Nephron progenitor cell (in vitro differentiated cells): ENCODE measurements at regions not wholly inside any gene's neighbourhood (a gene's known extent, or its start where the extent isn't known, plus 50 kb on each side); places are given as distances from the start of the nearest gene placed in this dataset.

Experiments used
- DNase-seq: peaks from one replicate; pipeline ENCODE4 v3.0.0; 2021
- H3K27ac Mint-ChIP-seq: 2 replicates; pipeline ENCODE4 v1.8.0; 2021; ENCODE audit warnings: mild to moderate bottlenecking, moderate library complexity, mixed read lengths
- H3K27me3 Mint-ChIP-seq: 2 replicates; pipeline ENCODE4 v1.8.0; 2021; ENCODE audit warnings: mild to moderate bottlenecking, low read depth, mixed read lengths; ENCODE audit not compliant: poor library complexity
- H3K36me3 Mint-ChIP-seq: 2 replicates; pipeline ENCODE4 v1.8.0; 2021; ENCODE audit warnings: low read depth, mixed read lengths
- H3K4me1 Mint-ChIP-seq: 2 replicates; pipeline ENCODE4 v1.8.0; 2021; ENCODE audit warnings: mixed read lengths
- H3K4me3 Mint-ChIP-seq: 2 replicates; pipeline ENCODE4 v1.8.0; 2021; ENCODE audit warnings: mild to moderate bottlenecking, moderate library complexity, mixed read lengths
- H3K9me3 Mint-ChIP-seq: 2 replicates; pipeline ENCODE4 v1.8.0; 2021; ENCODE audit warnings: mild to moderate bottlenecking, moderate library complexity, mixed read lengths
- CTCF ChIP-seq: fragments of 200-600 bp; sonication (generic); IDR thresholded peaks from 2 replicates; pipeline ENCODE4 v1.5.0; 2021; ENCODE audit warnings: antibody characterized with exemption

- no peak for DNase-seq
- no peak for TF ChIP-seq CTCF
- Mint-ChIP-seq H3K27ac (no peak overlapping the region), H3K36me3 (no peaks in the 10 kb centered on the region), H3K4me1 (no peaks in the 10 kb centered on the region), H3K27me3 (no peaks in the 10 kb centered on the region), H3K9me3 (peaks cover 3% of the 10 kb centered on the region), H3K4me3 (no peak overlapping the region)
These were observed 100.6 kb downstream of the RAP2A start for GRCh38 chr13:97534540-97534939.

DNA sequence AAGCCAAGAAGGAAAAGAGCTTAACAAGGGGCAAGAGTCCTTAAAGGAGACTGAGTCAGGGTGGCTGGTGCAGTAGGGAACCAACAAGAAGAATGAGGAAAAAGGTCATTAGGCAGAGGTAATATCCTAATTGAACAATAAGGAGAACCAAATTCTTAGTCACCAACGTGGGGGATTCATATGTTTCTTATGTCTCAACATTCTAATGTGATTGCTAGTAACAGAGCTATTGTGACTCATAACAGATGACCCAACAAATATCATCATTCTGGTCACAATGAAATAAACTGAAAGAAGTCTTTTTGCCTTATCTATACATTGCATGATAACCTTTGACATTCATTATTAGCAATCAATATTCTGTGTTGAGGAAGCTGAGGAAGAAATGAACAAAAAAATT is 101.6 kb downstream of the RAP2A start:
- Mint-ChIP-seq H3K36me3 (no peaks in the 10 kb centered on the region), H3K27ac (no peak overlapping the region), H3K4me3 (no peak overlapping the region), H3K4me1 (no peaks in the 10 kb centered on the region), H3K27me3 (no peaks in the 10 kb centered on the region), H3K9me3 (peaks cover 3% of the 10 kb centered on the region)
- TF ChIP-seq CTCF: no peak
- DNase-seq: no peak

- Mint-ChIP-seq H3K36me3 (no peaks in the 10 kb centered on the region), H3K27ac (no peak overlapping the region), H3K4me1 (peaks cover 6% of the 10 kb centered on the region), H3K27me3 (no peaks in the 10 kb centered on the region), H3K4me3 (no peak overlapping the region), H3K9me3 (no peaks in the 10 kb centered on the region)
- TF ChIP-seq CTCF: no peak
- no peak for DNase-seq
These were observed 103.1 kb downstream of the RAP2A start for GRCh38 chr13:97537110-97537509.

- Mint-ChIP-seq H3K27ac (no peak overlapping the region), H3K4me3 (no peak overlapping the region), H3K4me1 (peaks cover 16% of the 10 kb centered on the region), H3K9me3 (no peaks in the 10 kb centered on the region), H3K27me3 (no peaks in the 10 kb centered on the region), H3K36me3 (no peaks in the 10 kb centered on the region)
- DNase-seq: no peak
- no peak for TF ChIP-seq CTCF
These were observed 104.2 kb downstream of the RAP2A start for GRCh38 chr13:97538203-97538602.

- H3K4me3 Mint-ChIP-seq: no peak overlapping the region
- no peak overlapping the region for H3K27ac Mint-ChIP-seq
- no peaks in the 10 kb centered on the region for H3K9me3 Mint-ChIP-seq
- DNase-seq: no peak
- H3K27me3 Mint-ChIP-seq: no peaks in the 10 kb centered on the region
- no peaks in the 10 kb centered on the region for H3K36me3 Mint-ChIP-seq
- peaks cover 30% of the 10 kb centered on the region for H3K4me1 Mint-ChIP-seq
- TF ChIP-seq CTCF: no peak
These were observed 106.0 kb downstream of the RAP2A start for GRCh38 chr13:97539651-97540610.

DNA sequence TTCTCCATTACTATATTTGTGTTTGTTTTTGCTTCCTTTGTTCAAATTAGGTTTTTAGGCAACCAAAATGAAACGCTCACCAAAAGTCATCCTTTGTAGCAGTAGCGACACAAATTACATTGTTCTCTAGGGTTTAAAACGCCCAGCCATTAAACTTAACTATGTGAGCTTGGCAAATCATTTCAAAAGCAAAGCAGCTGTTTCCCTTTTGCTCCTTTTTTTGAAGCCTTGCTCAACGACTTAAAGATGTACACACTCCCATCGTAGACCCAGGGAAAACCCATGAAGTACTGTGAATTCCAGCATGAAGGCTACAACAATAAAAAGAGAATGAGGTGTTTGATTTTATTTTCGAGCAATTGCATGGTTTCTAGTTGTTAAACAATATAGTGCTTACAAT is 106.7 kb downstream of the RAP2A start:
- Mint-ChIP-seq H3K4me3 (no peak overlapping the region), H3K27ac (no peak overlapping the region), H3K36me3 (no peaks in the 10 kb centered on the region), H3K4me1 (peaks cover 30% of the 10 kb centered on the region), H3K9me3 (peaks cover 1% of the 10 kb centered on the region), H3K27me3 (no peaks in the 10 kb centered on the region)
- no peak for DNase-seq
- TF ChIP-seq CTCF: no peak
